DMS 273 treated with DMSO at 0.1 percent for 48 hours (cell line): ENCODE measurements at regions not wholly inside any gene's neighbourhood (a gene's known extent, or its start where the extent isn't known, plus 50 kb on each side); places are given as distances from the start of the nearest gene placed in this dataset.

ENCODE experiments used
- DNase-seq: peaks from one replicate; lab custom pipeline; 2025; lab: John Stamatoyannopoulos, UW

DNA sequence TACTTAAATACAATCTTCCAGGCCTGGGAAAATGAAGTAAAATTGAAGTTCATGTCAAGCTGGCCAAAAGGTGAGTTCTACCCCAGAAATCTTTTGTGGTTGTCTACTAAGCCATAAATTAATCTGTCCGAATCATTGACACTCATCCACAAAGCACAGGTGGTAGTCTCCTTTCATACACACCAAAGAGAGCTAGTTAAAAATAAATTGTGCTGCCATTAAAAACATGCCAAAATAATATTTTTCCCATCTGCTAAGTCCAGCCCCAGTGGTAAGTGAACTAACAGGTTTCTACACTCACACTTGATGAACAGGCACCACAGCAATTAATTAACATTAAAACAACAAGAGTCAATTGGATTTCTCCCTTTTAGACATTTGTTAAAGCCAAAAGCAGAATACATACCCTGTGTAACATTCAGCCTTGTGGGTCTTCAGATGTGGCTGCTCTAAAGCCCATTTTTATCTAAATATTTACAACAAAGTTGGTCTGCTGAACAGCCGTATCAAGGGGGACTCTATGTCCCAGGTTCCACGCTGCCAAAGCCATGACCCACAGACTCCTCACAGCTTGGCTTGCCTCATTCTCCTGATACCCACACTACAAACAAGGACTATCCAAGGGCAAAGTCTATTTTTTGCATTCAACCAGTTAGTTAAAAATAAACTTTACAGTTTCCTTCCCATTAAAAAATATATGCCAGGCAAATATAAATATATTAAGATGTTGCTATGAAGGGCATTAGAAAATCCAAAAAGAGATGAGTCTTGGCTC is 490.4 kb downstream of the BMP2 start:
- no peak for DNase-seq

DNA sequence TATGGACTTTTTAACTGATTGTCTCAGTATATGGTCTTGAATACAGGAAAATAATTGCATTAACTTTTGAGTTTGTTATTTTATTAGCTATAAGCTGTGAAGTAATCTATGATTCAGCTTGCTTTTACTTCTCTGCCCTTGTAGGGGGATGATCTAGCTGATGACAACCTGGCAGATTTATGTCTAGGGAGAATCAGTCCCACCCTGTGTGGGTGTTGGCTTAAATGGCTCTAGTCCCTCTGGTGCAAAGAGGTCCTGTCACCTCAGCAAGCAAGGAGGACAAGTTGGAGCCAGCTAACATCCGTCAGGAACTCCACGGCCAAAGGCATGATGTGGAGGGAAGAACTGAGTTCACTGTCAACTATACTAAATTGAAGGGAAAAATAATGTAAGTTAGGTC is 495.3 kb downstream of the BMP2 start:
- no peak for DNase-seq

DNA sequence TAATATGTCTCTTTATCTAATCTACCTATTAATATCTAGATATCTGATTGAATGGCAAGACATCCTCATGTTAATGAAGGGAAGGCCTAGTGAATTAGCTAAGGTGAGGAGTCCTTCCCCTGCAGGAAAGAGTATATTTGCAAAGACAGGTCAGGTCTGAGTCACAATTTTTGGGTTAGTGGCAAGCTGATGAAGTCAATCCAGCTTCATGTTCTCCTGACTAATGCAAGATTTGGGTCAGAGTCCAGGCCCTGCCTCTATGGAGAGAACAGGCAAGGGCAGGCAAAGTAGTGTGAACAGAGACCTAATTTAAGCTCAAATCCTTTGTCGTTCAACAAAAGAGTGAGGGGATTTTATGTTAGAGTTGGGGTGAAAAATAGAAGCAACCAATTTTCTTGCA is 496.7 kb downstream of the BMP2 start:
- DNase-seq, result no peak

DNA sequence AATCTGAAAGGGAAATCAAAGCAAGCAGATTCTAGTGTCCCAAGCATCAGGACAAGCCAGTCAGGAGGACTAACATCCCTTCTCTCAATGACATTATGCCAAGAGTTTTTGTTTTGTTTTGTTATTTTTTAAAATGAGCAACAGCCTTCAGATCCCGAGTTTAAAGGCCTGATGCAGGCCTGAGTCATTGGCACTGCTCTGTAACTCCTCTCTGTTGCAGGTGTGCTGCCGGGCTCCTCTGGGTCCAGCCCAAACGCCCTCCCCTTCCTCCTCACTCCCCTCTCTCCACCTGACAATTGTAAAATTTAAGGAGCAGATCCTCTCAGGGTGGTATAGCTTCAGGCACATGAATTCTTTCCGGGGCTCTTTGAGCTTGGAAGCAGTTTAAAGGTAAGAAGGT is 502.0 kb downstream of the BMP2 start:
- DNase-seq, result no peak

- no peak for DNase-seq
Observed at GRCh38 chr20:7272512-7272911, 505.0 kb downstream of the BMP2 start.

GRCh38 chr20:7274870-7275269 is 507.4 kb downstream of the BMP2 start:
- DNase-seq, result no peak

DNA sequence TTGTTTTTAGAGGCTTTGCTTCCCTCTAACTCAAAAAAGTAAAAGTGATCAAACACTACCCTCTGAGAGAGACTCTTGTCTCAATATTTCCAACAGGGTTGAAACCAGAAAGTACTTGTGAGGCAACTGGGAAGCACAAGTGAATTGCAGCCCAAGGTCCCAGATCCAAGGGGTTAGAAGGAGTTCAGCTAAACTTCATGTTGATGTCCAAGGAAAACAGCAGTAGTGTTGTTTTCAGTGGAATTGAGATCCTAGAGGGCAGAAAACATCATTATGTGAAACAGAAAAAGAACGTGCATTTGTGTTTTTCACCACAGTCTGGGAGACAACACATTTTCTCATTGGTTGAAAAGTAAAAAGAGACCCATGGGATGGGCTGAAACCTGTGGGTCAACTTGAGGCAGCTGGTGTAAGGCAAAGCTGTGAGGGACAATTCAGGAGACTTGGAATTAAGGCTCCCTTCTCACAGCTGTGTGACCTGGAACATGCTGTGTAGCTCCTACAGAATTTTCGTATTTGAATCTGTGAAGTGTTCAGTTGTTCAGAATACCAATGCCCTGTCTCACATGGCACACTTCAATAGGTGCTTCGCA is 508.3 kb downstream of the BMP2 start:
- DNase-seq, result no peak

DNA sequence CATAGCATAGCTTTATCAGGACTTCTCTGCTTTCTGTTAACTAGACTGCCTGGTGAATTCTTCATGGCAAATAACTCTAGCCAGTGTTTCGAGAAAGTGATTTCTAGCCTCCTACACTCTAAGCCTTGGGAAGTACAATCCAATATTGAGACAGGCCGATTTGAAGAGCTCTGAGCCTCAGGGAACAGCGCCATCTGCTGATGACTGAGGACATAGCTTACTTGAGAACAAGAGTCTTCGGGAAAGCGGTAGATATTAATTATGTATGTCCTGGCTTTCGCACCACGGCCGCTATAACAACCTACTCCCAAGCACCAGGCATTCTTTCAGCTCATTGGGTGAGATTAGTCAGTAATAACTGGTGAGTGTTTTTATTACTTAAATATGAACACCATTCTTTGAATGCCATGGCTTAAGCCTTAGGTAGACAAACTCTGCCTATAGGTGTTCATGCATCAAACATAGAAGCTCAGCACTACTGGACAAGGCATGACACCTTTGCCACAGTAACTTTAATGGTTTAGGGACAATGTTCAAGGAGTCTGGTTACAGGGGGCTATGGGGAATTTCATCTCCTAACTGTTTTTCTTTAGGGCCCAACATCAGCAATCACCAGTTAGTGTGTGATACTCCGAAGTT is 518.6 kb downstream of the BMP2 start:
- DNase-seq, result peak; percentile 15

DNA sequence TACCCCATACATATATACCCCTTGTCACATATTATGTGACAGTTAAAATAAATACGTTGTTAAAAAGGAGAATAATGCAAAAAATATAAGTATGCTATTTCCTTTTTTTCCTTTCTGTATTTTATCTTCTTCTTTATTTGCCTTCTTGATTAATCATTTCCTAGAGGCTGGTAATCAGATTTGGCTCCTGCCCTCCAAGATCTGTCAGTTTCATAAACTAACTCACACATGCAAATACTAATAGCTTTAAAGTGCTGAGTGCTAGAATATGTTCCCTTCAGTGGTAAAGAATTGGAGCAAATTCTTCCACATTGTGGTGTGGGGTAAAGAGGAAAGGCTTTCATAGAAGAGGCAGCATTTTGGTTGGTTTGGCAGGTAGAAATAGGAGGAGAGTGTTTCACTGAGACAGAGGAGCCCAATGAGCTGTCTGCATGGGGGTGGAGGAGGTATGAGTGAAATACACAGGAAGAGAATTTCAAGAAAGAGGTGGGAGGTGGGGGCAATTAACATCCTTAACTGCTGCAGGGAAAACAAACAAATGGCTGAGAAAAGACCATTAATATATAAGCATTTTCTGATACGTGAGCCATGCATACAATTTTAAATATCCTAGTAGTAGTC is 523.9 kb downstream of the BMP2 start:
- no peak for DNase-seq

- no peak for DNase-seq
Observed at GRCh38 chr20:7291946-7292345, 524.5 kb downstream of the BMP2 start.

DNA sequence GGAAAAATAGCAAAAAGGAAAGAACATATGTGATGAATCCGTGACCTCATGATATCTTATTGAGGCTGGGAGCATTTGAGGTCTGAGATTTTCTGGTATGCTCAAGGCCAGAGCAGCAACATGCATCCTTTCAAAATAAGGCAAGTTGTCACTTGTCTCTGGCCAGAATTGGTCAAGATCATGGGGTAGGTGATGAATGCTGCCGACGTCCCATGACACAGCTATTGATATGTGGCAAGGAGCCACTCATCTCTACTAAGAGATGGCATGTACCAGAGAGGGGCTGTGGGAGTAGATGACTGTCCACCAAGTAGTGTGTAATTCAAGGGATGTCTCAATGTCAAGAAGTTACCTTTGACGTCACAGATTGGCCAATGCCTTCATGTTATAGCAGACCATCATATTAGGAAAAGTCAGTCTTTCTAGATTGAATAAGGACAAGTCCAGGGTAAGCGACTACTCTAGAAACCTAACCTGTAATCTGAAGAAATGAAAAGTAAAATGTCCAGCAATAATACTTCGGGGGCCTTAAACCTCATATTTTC is 527.4 kb downstream of the BMP2 start:
- DNase-seq, result no peak

GRCh38 chr20:7301807-7302206 is 534.3 kb downstream of the BMP2 start:
- DNase-seq, result no peak

DNA sequence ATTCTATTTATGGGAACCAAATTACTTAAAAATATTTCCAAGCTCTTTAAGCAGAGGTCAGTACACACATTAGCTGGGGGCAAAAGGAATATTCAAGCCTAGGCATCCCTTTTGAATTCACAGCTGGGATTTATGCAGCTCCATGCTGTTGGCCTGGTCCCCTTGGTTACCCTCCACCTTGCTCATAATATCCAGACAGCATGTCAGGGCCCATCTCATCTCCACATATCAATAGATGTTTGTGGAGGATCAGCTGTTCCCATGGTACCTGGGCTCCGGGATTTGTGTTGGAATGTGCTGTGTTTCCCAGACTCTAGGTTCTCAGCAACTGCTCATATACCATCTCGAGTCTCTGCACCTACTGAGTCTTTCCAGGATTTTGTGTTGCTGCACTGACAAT is 534.8 kb downstream of the BMP2 start:
- DNase-seq, result no peak

DNA sequence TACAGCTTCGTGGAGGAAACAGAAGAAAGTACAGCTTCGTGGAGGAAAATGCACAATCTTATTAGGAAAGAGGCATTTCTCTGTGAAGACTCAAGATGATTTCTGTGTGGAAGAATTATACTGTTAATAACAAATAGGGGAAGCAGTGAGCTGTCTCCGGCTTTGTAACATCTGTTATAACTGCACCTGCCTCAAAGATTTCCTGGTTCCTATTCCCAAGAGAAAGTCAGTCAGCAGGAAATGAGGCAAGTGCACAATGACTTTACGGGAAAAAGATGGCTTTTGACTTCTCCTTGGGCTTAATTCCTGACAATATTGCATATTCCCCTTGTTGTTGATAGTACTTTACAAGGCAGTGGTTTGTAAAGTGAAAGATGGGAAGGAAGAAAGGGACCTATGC is 538.5 kb downstream of the BMP2 start:
- no peak for DNase-seq

GRCh38 chr20:7308163-7308562 is 540.7 kb downstream of the BMP2 start:
- no peak for DNase-seq

DNA sequence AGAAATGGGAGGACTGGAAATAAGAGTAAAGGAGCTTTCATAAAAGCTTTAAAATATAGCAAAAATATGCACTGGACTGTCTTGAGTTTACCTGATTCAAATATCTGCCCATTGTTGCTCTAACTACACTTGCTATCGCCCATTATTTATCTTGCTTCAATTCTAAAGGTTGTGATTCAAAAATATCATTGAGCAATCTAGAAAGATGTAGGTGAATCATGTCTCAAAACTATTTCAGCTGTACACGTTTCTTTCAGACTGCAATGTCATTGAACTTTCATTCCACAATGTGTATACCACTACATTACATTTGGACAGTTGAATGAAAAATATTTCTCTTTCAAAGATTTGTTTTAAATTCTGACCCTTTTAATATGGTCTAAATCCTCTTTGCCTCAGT is 545.6 kb downstream of the BMP2 start:
- DNase-seq, result no peak

GRCh38 chr20:7323957-7324356 is 556.5 kb downstream of the BMP2 start:
- no peak for DNase-seq

GRCh38 chr20:7327810-7328209 is 560.3 kb downstream of the BMP2 start:
- no peak for DNase-seq

GRCh38 chr20:7330850-7331249 is 563.4 kb downstream of the BMP2 start:
- DNase-seq, result no peak

- DNase-seq, result no peak
Observed at GRCh38 chr20:7332169-7332568, 564.7 kb downstream of the BMP2 start.

- no peak for DNase-seq
Observed at GRCh38 chr20:7333841-7334240, 566.4 kb downstream of the BMP2 start.

DNA sequence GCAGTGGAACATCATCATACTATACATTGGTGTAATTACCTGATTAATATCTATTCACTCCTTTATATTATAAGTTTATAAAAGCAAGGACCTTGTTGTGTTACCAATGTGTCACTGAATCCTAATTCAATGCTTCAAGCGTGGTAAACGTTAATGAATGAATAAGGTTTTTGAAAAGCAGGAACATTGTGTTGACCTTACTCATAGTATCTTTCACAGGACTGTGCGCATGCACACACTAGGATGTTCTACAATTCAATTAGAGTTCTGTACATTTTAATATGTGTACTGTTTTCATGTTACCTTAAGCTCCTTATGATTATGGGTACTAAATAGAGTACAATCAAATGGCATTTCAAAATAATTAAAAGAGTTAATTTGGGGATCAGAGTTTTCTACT is 578.5 kb downstream of the BMP2 start:
- DNase-seq, result no peak

GRCh38 chr20:7346562-7346961 is 579.1 kb downstream of the BMP2 start:
- DNase-seq, result no peak
